OCI-LY3 (cell line): ENCODE measurements at regions not wholly inside any gene's neighbourhood (a gene's known extent, or its start where the extent isn't known, plus 50 kb on each side); places are given as distances from the start of the nearest gene placed in this dataset.

Experiments used
- H2AFZ ChIP-seq: fragments of 200-600, 300-600 bp; shearing (Covaris generic); 2 replicates; pipeline ENCODE4 v1.6.0; 2014; ENCODE audit warnings: antibody characterized with exemption, low read depth, low read length
- H3K27ac ChIP-seq: fragments of 200-600, 300-600 bp; sonication (generic); 2 replicates; pipeline ENCODE4 v1.5.1; 2014; ENCODE audit warnings: mild to moderate bottlenecking, low read length, moderate library complexity, mixed read lengths
- H3K27me3 ChIP-seq: fragments of 200-600, 300-600 bp; sonication (generic); 2 replicates; pipeline ENCODE4 v1.6.1; 2014; ENCODE audit warnings: low read depth, low read length, mixed read lengths
- H3K36me3 ChIP-seq: fragments of 200-600, 300-600 bp; sonication (generic); replicated peaks from 2 replicates; pipeline ENCODE3; 2014; ENCODE audit warnings: low read depth, low read length, mixed read lengths
- H3K4me1 ChIP-seq: fragments of 300-600, 200-600 bp; sonication (generic); 2 replicates; pipeline ENCODE4 v1.6.1; 2014; ENCODE audit warnings: low read length, mixed read lengths
- H3K4me2 ChIP-seq: fragments of 200-600, 300-600 bp; sonication (generic); 2 replicates; pipeline ENCODE4 v1.6.1; 2014; ENCODE audit warnings: low read length, mixed read lengths
- H3K4me3 ChIP-seq: fragments of 300-600, 200-600 bp; sonication (generic); 2 replicates; pipeline ENCODE4 v1.5.1; 2014; ENCODE audit warnings: antibody characterized with exemption, mild to moderate bottlenecking, low read length, moderate library complexity
- H3K79me2 ChIP-seq: fragments of 300-600, 200-600 bp; shearing (Covaris generic); 2 replicates; pipeline ENCODE4 v1.6.1; 2014; ENCODE audit warnings: mild to moderate bottlenecking, low read length, mixed read lengths
- H3K9ac ChIP-seq: fragments of 300-600, 200-600 bp; shearing (Covaris generic); 2 replicates; pipeline ENCODE4 v1.6.0; 2014; ENCODE audit warnings: mild to moderate bottlenecking, low read length, moderate library complexity
- H3K9me3 ChIP-seq: fragments of 200-600, 300-600 bp; shearing (Covaris generic); 2 replicates; pipeline ENCODE4 v1.6.1; 2014; ENCODE audit warnings: low read length, mixed read lengths; ENCODE audit not compliant: insufficient read depth
- H4K20me1 ChIP-seq: fragments of 200-600, 300-600 bp; sonication (generic); 2 replicates; pipeline ENCODE4 v1.6.1; 2016; ENCODE audit warnings: low read length, mixed read lengths; ENCODE audit not compliant: insufficient read depth
- CTCF ChIP-seq: fragments of 200-600, 300-600 bp; sonication (generic); IDR thresholded peaks from 2 replicates; pipeline ENCODE4 v1.5.1; 2014; ENCODE audit warnings: antibody characterized with exemption, low read length, low read depth
- EZH2phosphoT487 ChIP-seq: fragments of 200-600 bp; shearing (Covaris generic); IDR thresholded peaks from 2 replicates; pipeline ENCODE4 v1.6.1; 2018; ENCODE audit warnings: antibody characterized with exemption, mixed run types, low read depth

GRCh38 chrX:134718105-134718965 is 60.1 kb upstream of the PLAC1 start:
- 0 out of 2 replicates have a peak overlapping the region, but pooled peaks have one; percentile 46 for H2AFZ ChIP-seq
- H3K9ac ChIP-seq = no peak overlapping the region

GRCh38 chrX:134717698-134718097 is 59.4 kb upstream of the PLAC1 start:
- TF ChIP-seq CTCF (no peak), EZH2phosphoT487 (no peak)
- Histone ChIP-seq H3K4me1 (peaks cover 27% of the 10 kb centered on the region), H3K9me3 (no peaks in the 10 kb centered on the region), H3K27me3 (no peaks in the 10 kb centered on the region), H3K4me3 (no peak overlapping the region), H4K20me1 (no peaks in the 10 kb centered on the region), H2AFZ (no peak overlapping the region), H3K27ac (no peak overlapping the region), H3K9ac (no peak overlapping the region), H3K79me2 (no peaks in the 10 kb centered on the region), H3K4me2 (no peak overlapping the region), H3K36me3 (no peaks in the 10 kb centered on the region)

More at GRCh38 chrX:134718105-134718965, 60.1 kb upstream of the PLAC1 start:
- no peak for TF ChIP-seq EZH2phosphoT487
- no peak for TF ChIP-seq CTCF
- Histone ChIP-seq H3K27me3 (no peaks in the 10 kb centered on the region), H3K4me3 (no peak overlapping the region), H3K27ac (no peak overlapping the region), H3K4me1 (peaks cover 21% of the 10 kb centered on the region), H3K9me3 (no peaks in the 10 kb centered on the region), H3K4me2 (peak overlapping the region; percentile 43), H4K20me1 (no peaks in the 10 kb centered on the region), H3K36me3 (no peaks in the 10 kb centered on the region), H3K79me2 (no peaks in the 10 kb centered on the region)

GRCh38 chrX:134716620-134717012 is 58.3 kb upstream of the PLAC1 start:
- TF ChIP-seq CTCF (no peak), EZH2phosphoT487 (no peak)
- H3K79me2 ChIP-seq = no peaks in the 10 kb centered on the region
- H3K27ac ChIP-seq = no peak overlapping the region
- H3K9me3 ChIP-seq = no peaks in the 10 kb centered on the region
- H3K4me1 ChIP-seq = peaks cover 38% of the 10 kb centered on the region
- no peak overlapping the region for H2AFZ ChIP-seq
- H3K36me3 ChIP-seq = no peaks in the 10 kb centered on the region
- H3K4me3 ChIP-seq = no peak overlapping the region
- no peaks in the 10 kb centered on the region for H4K20me1 ChIP-seq
- H3K4me2 ChIP-seq = no peak overlapping the region
- no peaks in the 10 kb centered on the region for H3K27me3 ChIP-seq
- H3K9ac ChIP-seq = no peak overlapping the region

GRCh38 chrX:134715930-134716619 is 57.8 kb upstream of the PLAC1 start:
- Histone ChIP-seq H3K9ac (no peak overlapping the region), H3K36me3 (no peaks in the 10 kb centered on the region), H2AFZ (no peak overlapping the region), H3K9me3 (no peaks in the 10 kb centered on the region), H3K4me2 (no peak overlapping the region), H4K20me1 (no peaks in the 10 kb centered on the region), H3K27ac (no peak overlapping the region), H3K4me1 (peaks cover 41% of the 10 kb centered on the region), H3K79me2 (no peaks in the 10 kb centered on the region), H3K27me3 (no peaks in the 10 kb centered on the region), H3K4me3 (no peak overlapping the region)
- TF ChIP-seq CTCF = no peak
- TF ChIP-seq EZH2phosphoT487 = no peak
